CD4-positive, alpha-beta T cell treated with Interleukin-15 for 1 hour (primary cell): ENCODE measurements at regions not wholly inside any gene's neighbourhood (a gene's known extent, or its start where the extent isn't known, plus 50 kb on each side); places are given as distances from the start of the nearest gene placed in this dataset.

Experiments
- DNase-seq: peaks from one replicate; pipeline ENCODE4 v3.0.0-alpha.2; 2020

DNA sequence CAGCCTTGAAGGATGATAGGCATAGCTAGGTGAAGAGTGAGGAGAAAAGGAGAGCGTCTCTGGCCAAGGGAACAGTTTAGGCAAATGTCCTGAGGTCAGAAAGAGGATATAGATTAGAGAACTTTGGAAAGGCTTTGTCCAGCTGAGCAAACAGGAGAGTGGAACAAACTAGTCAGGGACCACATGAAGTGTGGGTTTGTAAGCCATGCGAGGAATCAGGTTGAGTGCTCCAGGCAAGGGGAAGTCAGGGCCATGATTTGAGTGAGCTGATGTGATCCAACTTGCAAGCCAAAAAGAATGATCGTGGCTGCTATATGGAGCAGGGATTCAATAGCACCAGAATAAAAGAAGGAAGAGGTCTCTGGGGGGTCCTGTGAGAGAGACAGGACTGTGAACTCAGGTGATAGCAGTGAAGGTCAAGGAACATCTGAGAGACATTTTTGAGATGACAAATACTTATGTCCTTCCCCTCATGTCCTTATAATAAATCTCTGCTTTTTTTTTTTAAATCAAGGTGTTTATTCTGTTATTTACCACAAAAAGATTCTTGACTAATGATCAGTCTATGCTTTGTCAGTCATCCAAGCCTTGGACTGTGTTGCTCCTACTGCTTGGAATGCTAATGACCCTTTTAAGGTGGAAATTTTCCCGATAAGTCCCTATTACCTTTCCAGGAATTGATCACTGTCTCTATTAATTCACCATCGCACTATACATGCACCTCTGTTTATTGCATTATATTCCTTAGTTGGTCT, 472.6 kb downstream of the TXNL1 start:
- DNase-seq = no peak

DNA sequence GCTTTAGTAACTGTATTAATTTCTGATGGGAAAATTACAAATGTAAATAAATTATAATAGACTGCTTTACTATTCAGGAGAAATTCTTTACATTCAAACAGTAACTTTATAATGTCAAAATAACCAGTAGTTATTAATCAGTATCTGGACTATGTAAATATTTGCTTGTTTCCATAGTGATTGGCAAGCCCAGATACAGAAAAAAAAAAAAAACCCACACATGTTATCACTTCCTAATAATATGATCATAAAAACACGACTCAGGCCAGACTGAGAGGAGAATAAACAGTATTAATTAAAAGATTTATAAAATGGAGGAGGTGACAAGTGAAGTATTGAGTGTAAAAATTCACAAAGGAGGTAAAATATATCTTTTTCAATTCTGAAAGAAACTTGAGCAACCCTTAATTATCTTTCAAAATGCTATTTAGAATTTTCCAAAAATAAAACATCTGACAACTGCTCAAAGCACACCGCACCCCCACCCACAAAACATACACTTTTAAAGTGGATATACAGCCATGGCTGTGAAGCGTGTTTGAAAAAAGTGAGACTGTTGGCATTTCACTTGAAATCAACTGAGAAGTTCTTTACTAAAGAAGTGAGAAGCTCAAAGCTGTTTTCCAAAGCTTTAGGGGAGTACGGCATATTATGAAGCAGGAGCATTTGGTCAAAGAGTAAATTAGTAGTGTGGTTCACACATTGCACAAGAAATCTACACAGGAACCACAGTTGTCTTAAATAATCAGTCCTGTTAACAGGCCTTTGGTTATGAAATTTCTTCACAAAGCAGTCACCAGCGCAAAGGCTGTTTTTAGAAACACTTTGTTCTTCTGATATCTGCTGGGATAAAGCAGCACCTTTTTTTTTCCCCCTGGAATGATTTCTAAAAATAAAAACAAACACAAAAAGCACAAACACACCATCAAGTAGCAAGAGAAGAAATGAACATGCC, 475.8 kb downstream of the TXNL1 start:
- DNase-seq = no peak

DNA sequence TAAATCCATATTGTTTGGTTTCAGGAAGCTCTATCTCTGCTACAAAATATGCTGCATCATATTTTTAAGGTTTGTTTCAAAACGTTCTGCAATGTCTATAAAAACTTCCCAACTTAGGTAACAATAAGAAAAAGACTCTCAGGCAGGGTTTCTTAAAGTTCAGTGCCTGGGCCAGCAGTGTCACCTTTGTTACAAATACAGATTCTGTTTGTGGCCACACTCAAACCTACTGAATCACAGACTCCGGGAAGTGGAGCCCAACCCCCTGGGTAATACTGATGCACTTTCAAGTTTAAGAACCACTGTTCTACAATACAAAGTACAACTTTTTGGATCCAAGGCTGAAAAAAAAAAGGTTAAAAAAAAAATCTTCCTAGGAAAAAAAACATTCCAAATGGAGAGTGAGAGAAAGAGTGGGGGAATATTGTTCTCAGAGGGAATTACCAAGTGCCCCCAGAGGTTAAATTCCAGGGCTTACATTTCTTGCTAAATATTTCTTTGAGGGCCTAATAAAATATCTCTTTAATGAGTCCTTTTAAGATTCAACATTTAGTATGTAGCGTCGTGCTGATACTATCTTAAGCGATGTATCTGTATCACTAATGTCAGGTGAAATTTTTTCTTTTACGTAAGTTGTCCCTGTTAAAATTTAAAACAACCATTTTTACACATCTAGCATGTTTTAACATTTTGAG, 476.7 kb downstream of the TXNL1 start:
- DNase-seq = no peak

DNA sequence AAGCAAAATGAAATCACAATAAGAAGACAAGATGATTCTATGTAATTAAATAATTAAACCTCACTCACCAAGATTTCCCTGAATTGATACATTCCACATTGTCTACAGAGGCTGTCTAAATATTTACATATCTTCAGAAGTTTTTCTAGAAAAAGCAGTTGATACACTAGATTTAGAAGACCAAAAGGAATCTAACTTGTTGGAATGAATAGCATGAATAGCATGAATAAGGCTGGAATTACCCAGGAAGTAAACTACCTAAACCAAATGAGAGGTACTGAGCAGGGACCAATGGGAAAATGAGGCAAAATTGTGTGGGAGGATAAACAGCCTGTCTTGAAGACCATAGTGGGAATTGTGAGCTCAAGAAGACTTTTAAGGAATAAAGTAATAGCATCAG, 479.7 kb downstream of the TXNL1 start:
- no peak for DNase-seq

DNA sequence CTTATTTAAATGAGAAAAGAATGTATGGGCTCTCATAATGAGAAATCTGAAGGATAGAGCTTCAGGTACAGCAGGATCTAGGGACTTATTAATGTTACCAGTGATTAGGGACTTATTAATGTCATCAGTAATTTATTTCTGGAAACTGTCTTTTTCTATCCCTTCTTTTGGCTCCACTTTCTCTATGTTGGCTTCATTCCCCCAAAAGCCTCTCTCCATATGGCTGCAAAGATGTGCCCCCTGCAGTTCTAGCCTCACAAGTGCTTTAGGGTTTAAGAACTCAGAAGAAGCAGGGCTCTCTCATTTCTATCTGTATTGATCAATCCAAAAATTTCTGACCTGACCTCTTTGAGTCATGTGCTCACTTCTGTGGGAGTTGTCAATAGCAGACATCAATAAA, 480.9 kb downstream of the TXNL1 start:
- DNase-seq = no peak

DNA sequence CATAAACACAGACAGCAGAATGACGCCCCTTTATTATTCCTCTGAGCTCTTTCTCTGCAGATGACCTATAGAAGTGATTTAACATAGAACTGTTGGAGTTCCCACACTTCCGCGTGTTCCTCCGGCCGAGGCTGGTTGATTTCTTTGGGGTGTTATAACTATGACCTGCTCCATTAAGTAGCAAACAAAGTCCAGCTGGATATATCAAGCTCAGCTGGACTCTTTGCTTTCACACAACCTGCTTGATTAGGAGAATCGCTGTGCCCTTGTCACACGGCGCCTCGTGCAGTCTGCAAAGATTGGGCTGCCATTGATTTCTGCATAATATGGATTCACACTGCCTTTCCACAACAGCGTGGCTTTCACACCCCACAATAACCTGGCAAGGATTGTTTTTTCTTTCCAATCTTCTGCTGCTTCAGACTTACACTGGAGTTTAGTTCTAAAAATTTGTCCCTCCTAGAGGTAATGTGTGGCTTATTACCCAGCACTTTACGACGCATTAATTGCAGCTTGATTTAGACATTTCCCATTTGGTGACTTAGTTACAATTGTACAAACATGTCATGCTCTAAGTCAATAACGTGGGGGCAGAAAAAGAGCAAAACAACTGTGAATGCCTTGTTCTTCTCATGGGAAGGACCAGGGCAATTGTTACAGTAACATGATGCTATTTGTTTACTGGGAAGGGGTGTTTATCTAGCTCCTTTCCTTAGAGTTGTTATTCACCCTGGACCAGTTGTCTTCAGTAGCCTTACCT, 485.7 kb downstream of the TXNL1 start:
- no peak for DNase-seq

DNA sequence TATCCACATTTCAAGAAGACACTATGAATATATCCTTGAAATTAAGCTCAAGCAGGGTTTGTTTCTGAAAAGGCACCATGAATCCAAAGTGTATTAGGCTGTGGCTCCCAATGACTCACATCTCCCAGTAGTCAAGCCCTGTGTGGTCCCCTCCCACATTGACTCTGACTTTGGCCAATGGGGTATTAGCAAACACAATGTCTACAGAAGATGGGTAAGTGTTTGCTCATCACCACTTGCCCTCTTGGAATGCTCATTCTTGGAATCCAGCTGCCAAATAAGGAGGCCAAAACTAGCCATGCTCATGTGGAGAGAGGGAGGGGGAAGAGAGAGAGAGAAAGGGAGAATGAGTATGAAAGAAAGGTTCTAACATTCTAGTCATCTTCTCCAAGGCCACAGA, 490.0 kb downstream of the TXNL1 start:
- DNase-seq = no peak

DNA sequence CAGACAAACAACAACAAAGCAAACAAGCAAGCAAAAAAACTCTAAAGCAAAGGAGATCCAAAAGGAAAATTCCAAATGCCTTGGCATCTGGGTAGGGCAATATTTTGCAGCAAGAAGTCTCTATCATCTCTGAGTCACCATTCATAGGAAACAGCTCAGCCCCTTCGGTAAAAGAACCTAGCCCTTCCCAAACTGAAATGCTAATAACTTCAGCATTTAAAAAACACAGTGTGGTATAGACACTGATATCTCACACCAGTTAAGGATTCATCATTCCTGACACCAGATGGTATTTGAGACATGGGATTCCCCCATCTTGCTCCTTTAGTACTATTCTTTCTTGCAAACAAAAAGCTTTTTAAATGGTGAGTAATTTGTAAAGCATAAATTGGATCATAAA, 491.8 kb downstream of the TXNL1 start:
- DNase-seq = no peak

DNA sequence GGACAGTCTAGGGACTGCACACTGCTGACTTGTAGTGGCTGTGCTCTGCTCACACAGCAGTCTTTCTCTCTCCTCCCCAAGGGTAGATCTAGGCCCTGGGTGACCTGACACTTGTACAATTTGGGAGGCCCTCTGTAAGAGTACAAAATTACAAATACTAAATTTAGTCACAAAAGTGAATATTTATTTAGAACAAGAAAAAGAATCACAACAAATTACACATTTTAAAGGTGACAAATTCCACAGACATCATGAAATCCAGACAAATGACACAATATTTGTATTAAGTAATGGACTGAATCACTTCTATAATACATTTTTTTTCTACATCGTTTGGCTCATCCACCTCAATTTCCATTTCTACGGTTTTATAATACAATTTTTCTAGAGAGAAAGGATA, 496.4 kb downstream of the TXNL1 start:
- no peak for DNase-seq

DNA sequence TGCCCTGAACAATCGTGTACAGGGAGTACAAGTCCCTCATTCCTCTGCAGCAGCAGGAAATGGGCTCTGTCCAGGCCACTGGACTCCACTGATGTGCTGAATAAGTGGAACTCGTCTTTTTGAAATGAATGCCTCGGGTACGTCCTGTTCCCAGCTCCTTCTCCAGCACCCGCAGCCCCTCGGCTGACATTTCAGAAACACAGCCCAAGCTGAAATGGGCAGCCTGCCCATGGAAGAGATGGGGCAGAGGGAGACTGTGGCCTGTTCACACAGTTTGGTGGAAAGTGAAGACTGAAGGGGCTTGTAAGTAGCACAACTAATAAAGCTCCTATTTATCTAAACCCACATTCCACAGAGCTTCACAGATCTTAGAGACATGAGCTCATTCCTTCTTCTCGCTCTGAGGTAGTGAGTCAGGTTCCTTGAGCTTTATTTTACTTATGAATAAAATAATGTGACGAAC, 498.6 kb downstream of the TXNL1 start:
- no peak for DNase-seq

DNA sequence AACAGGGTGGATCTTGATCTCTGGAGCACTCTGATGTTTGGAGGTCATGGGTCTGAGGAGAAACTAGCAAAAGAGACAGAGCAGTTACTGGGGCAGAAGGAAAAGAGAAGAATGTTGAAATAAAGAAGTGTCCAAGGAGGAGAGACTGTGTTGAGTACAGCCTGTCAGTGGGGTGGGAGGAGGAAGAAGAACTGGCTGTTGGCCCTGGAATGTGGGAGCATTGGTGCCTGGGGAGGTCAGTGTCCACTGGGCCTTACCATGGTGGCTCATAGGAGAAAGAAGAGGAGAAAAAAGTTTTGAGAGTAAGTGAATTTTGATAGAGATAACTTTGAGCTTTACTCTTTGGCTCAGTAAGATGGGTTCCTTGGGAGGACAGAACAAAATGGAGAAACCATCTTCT, 499.0 kb downstream of the TXNL1 start:
- no peak for DNase-seq

DNA sequence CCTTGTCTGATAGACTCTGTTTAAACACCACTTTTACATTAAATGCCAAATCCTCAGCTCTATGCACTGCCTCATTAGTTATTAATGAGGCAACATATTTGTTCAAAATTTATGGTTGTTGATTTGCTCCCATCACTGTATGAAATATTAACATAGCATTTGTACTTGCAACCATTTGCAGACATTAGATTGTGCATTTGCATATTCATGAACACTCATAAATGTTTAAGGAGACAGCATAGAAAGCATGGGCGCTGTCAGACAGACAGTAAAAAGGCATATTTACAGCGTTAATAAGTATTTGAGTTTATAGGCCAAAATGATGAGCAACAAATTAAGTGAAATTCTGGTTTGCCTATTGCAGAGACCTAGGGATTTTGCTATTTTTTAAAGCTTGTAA, 502.3 kb downstream of the TXNL1 start:
- DNase-seq = no peak

DNA sequence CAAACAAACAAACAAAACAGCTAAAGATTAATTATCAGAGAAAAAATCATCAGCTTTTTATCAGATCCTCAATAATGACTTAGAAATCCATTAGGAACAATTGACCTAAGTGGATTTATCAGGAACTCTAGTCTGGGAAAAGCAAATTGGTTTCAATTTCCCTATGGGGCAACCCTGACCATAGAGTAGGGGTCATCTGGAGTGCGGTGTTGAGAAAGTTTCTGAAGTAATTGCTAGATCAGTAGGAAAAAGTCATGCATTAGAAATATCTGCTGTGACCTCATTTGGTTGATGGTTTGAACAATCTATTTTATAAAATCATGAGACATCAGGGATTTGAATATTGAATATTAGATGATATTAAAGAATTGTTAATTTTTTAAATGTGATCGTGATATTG, 507.9 kb downstream of the TXNL1 start:
- DNase-seq = no peak

DNA sequence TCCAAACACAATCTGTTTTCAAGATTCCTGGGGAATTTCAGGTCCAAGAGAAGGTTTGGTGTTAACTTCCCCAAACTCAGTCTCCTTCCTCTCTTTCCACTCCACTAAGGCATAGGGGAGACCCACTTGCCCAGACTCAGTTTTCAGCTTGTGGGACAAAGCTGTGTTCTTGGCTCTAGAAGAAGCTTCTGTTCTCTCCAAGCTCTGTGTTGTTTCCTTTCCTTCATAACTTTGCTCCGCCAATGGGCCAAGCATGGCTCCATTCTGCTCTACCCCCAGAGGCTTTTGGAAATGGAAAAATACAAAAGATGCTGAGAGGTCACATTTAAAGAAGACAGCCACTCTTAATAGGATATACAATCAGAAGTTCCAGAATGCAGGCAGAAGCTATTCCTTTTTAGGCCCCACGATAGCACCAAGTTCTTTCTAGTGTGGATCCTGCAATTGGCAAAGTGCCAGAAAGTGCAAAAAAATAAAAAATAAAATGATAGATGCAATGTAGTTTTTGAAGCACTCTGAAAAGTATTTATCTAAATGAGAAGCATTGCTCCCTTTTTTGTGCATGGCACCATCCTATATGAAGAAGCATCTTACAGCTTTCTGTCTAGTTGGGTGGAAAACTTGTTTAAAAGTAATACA, 510.1 kb downstream of the TXNL1 start:
- no peak for DNase-seq

DNA sequence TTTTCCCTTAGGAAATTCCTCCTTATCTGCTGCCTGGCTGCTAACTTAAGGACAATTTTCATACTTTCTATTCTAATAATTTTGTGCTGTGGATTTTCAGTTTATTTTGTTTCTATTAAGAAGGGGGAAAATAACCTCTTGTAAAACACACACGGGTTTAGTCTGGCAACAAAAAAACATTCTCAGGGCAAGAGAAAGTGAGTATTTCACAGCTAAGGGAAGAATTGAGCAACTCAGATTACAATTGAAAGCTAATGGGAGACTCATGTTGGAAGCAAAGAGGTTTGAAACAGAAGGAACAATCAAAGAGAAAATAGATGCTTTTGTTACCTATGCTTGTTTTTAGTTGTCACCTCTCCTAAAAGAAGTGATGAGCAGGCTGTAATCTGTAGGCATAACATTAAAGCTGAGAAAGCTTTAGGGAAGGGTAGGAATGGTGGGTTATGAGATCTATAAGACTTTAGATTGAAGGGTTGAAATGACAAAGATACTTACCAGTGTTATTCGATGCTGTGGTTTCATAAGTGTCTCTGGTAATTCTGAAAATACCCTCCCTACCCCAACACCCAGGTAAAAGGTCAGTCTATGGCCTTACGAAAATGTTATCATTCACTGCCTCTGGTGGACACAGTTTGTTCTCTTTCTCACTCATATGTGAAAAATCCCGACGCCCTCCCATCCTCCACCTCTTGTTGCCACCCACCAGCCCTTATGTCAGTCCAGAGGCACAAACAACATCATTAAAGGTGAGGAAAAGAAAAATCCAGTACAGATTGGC, 510.9 kb downstream of the TXNL1 start:
- no peak for DNase-seq

DNA sequence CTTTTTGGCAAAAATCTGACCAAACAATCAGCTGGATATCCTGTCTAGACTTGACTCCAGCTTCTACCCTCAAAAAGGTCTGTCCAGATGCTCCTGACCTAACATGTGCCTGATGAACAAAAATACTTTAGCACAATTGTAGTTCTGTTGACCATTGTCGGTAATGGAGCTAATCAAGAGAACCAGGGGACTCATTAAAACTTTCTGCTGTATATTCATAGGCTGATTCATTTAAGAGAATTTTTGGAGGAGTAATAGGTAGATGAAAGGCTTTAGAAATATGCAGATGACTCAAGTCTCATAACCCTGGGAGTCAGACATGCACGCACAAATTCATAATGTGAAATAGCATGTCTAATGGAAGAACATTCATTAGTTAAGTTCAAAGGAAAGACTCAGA, 514.2 kb downstream of the TXNL1 start:
- no peak for DNase-seq

DNA sequence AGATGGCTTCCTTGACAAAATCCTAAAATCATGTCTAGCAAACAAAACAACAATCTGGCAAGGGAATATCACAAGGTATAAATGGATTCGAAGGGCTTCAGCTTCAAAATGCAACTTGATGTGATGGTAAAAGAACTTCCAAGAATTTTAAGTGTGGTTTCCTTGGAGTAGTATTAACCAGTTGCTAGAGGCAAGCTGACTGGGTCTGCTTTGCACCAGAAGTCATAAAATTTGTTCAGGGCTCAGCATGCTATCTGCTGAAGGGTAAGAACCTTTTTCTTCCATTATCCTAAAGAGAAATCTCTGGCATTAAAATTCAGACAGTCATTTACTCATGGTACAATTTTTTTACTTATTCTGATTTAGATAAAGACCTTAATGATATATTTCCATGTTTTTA, 516.7 kb downstream of the TXNL1 start:
- no peak for DNase-seq

DNA sequence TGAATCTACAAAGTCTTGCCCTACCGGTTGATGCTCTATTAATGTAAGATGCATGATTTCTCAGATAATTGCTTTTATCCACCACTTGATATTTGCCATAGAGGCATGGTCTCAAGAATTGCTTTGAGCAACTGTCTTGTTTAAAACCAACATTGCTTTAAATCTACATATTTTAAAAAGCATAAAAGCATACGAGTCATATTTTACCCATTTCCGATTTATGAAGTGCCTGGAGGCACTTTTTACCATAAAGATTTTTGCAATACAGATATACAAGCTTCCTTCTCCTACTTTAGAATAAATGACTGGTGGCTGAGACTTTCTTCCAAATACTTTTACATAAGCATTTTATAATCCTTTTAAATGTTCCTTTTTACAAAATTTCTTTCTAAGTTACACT, 517.6 kb downstream of the TXNL1 start:
- no peak for DNase-seq

DNA sequence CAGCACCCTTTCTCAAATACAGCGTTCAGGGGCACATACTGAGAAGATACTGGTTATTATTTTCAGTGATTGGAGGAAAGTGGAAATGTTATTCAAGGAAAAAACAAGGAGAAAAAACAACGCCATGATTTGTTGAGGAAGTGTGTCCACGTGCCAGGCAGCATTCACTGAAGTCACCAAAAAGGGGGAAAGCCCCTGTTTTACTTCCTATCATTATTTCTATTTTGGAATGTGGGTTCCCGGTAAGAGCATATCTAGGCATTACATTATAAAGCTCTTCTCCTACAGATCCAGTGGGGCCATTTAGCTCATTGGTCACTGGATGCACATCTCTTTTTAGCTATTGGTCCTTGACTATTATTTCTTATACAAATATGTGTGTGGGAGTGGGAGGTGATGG, 518.7 kb downstream of the TXNL1 start:
- DNase-seq = no peak

DNA sequence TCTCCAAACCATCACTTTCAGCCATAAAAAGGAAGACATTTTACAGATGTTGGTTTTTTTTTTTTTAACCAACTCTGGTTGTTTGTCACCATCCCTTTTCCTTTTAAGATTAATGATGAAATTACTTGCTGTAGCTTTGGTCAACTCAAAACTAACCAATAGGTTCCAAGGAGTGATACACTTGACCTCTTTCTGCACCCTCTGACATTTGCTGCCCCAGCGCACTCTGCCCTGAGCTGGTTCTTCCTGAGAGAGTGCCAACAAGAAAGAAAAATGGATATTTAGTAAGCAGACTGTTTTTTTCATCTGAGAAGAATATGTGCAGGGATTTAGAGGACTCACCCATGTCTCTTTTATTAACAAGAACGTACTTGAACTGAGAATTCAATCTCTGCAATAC, 520.0 kb downstream of the TXNL1 start:
- no peak for DNase-seq
